ENCODE measurements at regions not wholly inside any gene's neighbourhood (a gene's known extent, or its start where the extent isn't known, plus 50 kb on each side); places are given as distances from the start of the nearest gene placed in this dataset.

- no peak for DNase-seq (ENCODE audit: low read depth)
These were observed 118.9 kb downstream of the ACAA2 start for GRCh38 chr18:49694402-49694801.

GRCh38 chr18:49693717-49694005 is 119.7 kb downstream of the ACAA2 start:
- no peak for DNase-seq (ENCODE audit: low read depth)

- DNase-seq (ENCODE audit: low read depth) = no peak
These were observed 120.2 kb downstream of the ACAA2 start for GRCh38 chr18:49692906-49693716.

GRCh38 chr18:49691177-49691608 is 122.1 kb downstream of the ACAA2 start:
- peak; percentile 97 for DNase-seq (ENCODE audit: low read depth)

GRCh38 chr18:49690312-49690711 is 123.0 kb downstream of the ACAA2 start:
- DNase-seq (ENCODE audit: low read depth) = peak; percentile 96

- peak; percentile 24 for DNase-seq (ENCODE audit: low read depth)
These were observed 123.5 kb downstream of the LIPG start for GRCh38 chr18:49685231-49685942.

- DNase-seq (ENCODE audit: low read depth) = peak; percentile 24
These were observed 120.9 kb downstream of the LIPG start for GRCh38 chr18:49682803-49683190.

- no peak for DNase-seq (ENCODE audit: low read depth)
These were observed 120.4 kb downstream of the LIPG start for GRCh38 chr18:49682173-49682802.

GRCh38 chr18:49681387-49681786 is 119.5 kb downstream of the LIPG start:
- DNase-seq (ENCODE audit: low read depth) = no peak

GRCh38 chr18:49678440-49678839 is 116.6 kb downstream of the LIPG start:
- no peak for DNase-seq (ENCODE audit: low read depth)

GRCh38 chr18:49677762-49678413 is 116.0 kb downstream of the LIPG start:
- DNase-seq (ENCODE audit: low read depth) = no peak

- no peak for DNase-seq (ENCODE audit: low read depth)
These were observed 115.2 kb downstream of the LIPG start for GRCh38 chr18:49677081-49677480.

- DNase-seq (ENCODE audit: low read depth) = no peak
These were observed 111.4 kb downstream of the LIPG start for GRCh38 chr18:49673281-49673680.

GRCh38 chr18:49672853-49673252 is 111.0 kb downstream of the LIPG start:
- no peak for DNase-seq (ENCODE audit: low read depth)

GRCh38 chr18:49669403-49669802 is 107.5 kb downstream of the LIPG start:
- DNase-seq (ENCODE audit: low read depth) = no peak

GRCh38 chr18:49668574-49669275 is 106.9 kb downstream of the LIPG start:
- no peak for DNase-seq (ENCODE audit: low read depth)

GRCh38 chr18:49667462-49667861 is 105.6 kb downstream of the LIPG start:
- DNase-seq (ENCODE audit: low read depth) = no peak

GRCh38 chr18:49666045-49666775 is 104.4 kb downstream of the LIPG start:
- DNase-seq (ENCODE audit: low read depth) = peak; percentile 6

- DNase-seq (ENCODE audit: low read depth) = no peak
These were observed 102.3 kb downstream of the LIPG start for GRCh38 chr18:49663899-49664890.

GRCh38 chr18:49662506-49662905 is 100.6 kb downstream of the LIPG start:
- DNase-seq (ENCODE audit: low read depth) = no peak
